Epidermal melanocyte (primary cell): ENCODE measurements at regions not wholly inside any gene's neighbourhood (a gene's known extent, or its start where the extent isn't known, plus 50 kb on each side); places are given as distances from the start of the nearest gene placed in this dataset.

Source experiments
- DNase-seq: peaks from one replicate; pipeline ENCODE4 v3.0.0; 2011; ENCODE audit warnings: low spot score; ENCODE audit not compliant: insufficient read length

GRCh38 chr3:88930611-88931010 lies 176.8 kb upstream of the EPHA3 start:
- no peak for DNase-seq

GRCh38 chr3:88936831-88937230 lies 170.6 kb upstream of the EPHA3 start:
- DNase-seq, result no peak

- no peak for DNase-seq
These were observed 167.1 kb upstream of the EPHA3 start for GRCh38 chr3:88940296-88940695.

- DNase-seq, result no peak
These were observed 160.4 kb upstream of the EPHA3 start for GRCh38 chr3:88947013-88947412.

GRCh38 chr3:88954853-88955252 lies 152.6 kb upstream of the EPHA3 start:
- DNase-seq, result no peak

- DNase-seq, result no peak
These were observed 152.1 kb upstream of the EPHA3 start for GRCh38 chr3:88955274-88955673.

GRCh38 chr3:88957711-88958439 lies 149.5 kb upstream of the EPHA3 start:
- DNase-seq, result peak; percentile 27

- DNase-seq, result no peak
These were observed 147.4 kb upstream of the EPHA3 start for GRCh38 chr3:88960019-88960418.

- DNase-seq, result no peak
These were observed 144.4 kb upstream of the EPHA3 start for GRCh38 chr3:88963003-88963402.

GRCh38 chr3:88979760-88980159 lies 127.7 kb upstream of the EPHA3 start:
- no peak for DNase-seq

GRCh38 chr3:88983458-88983857 lies 124.0 kb upstream of the EPHA3 start:
- DNase-seq, result no peak

- no peak for DNase-seq
These were observed 123.2 kb upstream of the EPHA3 start for GRCh38 chr3:88984256-88984655.

GRCh38 chr3:88984832-88985231 lies 122.6 kb upstream of the EPHA3 start:
- no peak for DNase-seq

GRCh38 chr3:88985491-88985890 lies 121.9 kb upstream of the EPHA3 start:
- DNase-seq, result no peak

- DNase-seq, result no peak
These were observed 120.6 kb upstream of the EPHA3 start for GRCh38 chr3:88986834-88987233.

- DNase-seq, result no peak
These were observed 119.6 kb upstream of the EPHA3 start for GRCh38 chr3:88987776-88988175.

- no peak for DNase-seq
These were observed 118.5 kb upstream of the EPHA3 start for GRCh38 chr3:88988906-88989305.

- DNase-seq, result no peak
These were observed 115.9 kb upstream of the EPHA3 start for GRCh38 chr3:88991496-88991895.

- DNase-seq, result no peak
These were observed 110.7 kb upstream of the EPHA3 start for GRCh38 chr3:88996691-88997090.

- no peak for DNase-seq
These were observed 110.2 kb upstream of the EPHA3 start for GRCh38 chr3:88997260-88997659.

GRCh38 chr3:89000886-89001285 lies 106.5 kb upstream of the EPHA3 start:
- no peak for DNase-seq

GRCh38 chr3:89002191-89002590 lies 105.2 kb upstream of the EPHA3 start:
- DNase-seq, result no peak

- no peak for DNase-seq
These were observed 93.9 kb upstream of the EPHA3 start for GRCh38 chr3:89013536-89013935.

GRCh38 chr3:89017531-89017930 lies 89.9 kb upstream of the EPHA3 start:
- no peak for DNase-seq
